Fibroblast of skin of scalp (primary cell): ENCODE measurements at regions not wholly inside any gene's neighbourhood (a gene's known extent, or its start where the extent isn't known, plus 50 kb on each side); places are given as distances from the start of the nearest gene placed in this dataset.
A peak's percentile ranks its signal among the peaks of the same experiment; 100 is the strongest.

Source experiments
- DNase-seq: peaks from one replicate; pipeline ENCODE4 v3.0.0-alpha.2; 2013

GRCh38 chr10:78727728-78728127, 341.0 kb upstream of the ZMIZ1 start:
- no peak for DNase-seq

GRCh38 chr10:78728176-78728575, 340.6 kb upstream of the ZMIZ1 start:
- DNase-seq, result no peak

DNA sequence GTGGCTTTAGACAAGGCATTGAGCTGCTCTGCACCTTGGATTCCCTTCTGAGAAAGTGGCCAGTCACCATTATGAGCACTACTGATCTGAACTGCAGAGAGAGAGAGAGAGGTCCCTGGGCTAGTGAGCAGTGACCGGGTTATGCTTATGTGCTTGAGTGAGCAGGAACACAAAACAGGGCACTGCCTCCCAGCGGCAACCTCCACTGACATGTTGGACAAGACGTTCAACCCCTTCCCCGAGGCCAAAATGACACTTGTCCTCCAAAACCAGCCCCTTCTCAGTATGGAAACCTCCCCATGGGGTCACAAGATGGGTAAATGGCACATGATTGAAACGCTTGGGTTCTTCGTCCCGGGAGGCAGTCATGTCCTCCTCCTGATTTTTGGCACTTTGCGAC, 339.4 kb upstream of the ZMIZ1 start:
- no peak for DNase-seq

- no peak for DNase-seq
Measured at GRCh38 chr10:78729800-78730199, 339.0 kb upstream of the ZMIZ1 start.

DNA sequence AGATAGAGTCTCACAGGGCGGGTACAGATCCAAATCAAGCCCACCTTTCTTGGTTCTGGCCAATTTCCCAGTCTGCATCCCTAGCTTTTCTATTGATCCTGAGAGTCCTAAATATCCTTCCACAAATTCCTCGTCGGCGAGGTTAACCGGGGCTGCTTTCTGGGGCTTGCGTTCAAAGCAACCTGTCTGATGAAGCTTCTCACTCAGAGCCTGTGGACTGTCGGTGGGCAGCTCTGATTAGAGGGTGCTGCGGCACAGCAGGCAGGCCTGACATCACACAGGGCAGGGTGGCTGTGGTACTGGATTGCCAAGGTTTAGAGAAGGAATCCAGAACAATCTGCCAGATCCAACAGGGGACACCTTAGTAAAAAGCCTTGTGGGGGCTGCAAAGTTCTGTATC, 338.0 kb upstream of the ZMIZ1 start:
- no peak for DNase-seq

GRCh38 chr10:78731675-78732074, 337.1 kb upstream of the ZMIZ1 start:
- DNase-seq, result no peak

DNA sequence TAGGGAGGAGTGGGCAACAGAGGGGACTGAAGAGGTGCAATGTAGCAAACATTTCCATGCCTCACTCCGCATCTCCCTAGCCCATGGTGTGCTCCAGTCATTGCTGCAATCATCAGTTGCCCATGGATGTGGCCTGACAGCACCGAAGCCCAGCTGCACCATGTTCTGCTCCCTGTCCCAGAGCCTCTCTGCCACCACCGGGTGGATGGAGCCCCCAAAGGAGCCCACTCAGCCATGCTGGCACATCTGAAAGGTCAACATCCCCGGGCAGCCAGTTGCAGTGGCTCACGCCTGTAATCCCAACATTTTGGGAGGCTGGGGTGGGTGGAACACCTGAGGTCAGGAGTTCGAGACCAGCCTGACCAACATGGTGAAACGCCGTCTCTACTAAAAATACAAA, 336.4 kb upstream of the ZMIZ1 start:
- no peak for DNase-seq

DNA sequence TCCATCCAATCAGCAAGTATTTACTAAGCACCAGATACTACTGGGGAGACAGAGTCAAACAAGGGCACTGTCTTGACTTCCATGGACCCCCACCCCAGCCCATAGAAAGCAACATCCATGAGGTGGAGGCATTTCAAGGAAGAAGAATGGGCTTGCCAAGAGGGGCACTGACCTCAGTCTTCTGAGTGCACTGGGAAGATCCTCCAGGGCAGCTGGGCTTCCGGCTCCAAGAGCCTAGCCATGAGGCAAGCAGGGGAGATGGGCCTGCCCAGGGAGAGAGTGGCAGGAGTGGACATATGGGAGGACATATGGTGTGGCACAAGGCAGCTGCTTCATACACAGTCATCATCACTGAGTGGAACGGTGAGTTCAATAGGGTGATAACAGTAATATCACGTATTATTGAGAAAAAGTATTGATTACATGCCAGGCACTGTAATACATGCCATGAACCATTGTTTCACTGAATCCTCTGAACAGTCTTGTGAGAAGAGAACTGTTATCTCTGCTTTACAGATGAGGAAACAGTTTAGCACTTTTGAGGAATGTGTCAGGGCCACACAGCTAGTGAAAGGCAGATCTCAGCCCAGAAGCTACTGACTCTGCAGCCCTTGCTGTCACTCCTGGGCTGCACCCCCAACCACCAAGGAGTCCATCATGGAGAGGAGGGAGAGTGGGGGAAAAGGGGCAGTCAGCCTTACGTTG, 331.7 kb upstream of the ZMIZ1 start:
- no peak for DNase-seq

GRCh38 chr10:78737883-78738856, 330.6 kb upstream of the ZMIZ1 start:
- no peak for DNase-seq

GRCh38 chr10:78738861-78739260, 329.9 kb upstream of the ZMIZ1 start:
- DNase-seq, result no peak

DNA sequence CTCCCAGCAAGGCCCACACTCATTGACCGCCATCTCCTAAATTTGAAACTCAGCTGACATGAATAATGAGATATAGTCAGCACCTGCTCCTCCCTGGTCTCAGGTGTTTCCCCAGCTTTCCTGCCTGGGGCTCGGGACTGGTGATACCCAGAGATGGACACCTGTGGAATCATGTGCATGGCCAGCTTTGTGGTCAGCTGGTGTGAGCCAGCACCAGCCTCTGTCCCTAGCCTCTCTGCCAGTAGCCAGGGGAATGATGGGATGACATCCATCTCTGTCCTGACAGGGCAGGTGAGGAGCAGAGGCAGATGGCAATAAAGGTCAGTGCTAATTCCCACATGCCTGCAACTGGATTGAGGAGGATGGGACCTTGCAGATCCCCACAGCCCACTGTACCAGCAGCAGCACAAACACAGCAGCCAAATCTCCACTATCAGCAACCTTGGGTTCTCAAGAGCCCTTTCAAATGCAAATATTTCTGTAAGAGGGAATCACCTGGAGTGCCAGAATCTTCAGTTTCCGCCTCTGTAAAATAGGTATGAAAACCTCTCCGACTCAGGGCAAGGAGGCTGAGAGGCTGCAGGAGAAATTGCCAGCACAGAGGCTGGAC, 329.2 kb upstream of the ZMIZ1 start:
- no peak for DNase-seq

GRCh38 chr10:78740976-78741915, 327.5 kb upstream of the ZMIZ1 start:
- DNase-seq, result peak; percentile 58

DNA sequence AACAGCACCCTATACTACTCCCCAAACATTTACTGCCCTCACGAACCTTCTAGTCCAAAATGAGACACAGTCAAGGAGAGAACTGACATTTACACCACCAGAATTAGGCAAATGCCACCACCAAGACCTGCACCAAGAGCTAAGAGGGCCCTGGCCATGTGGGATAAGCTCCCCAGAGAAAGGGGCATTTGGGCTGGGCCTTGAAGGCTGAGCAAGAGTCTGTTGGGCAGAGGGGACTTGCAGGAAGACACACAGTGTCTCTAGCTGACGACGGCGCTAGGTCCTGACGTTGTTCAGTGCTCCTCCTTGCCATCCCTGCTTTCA, 326.4 kb upstream of the ZMIZ1 start:
- DNase-seq, result no peak

- DNase-seq, result no peak
Measured at GRCh38 chr10:78742730-78743615, 325.8 kb upstream of the ZMIZ1 start.

GRCh38 chr10:78744056-78744455, 324.7 kb upstream of the ZMIZ1 start:
- no peak for DNase-seq

DNA sequence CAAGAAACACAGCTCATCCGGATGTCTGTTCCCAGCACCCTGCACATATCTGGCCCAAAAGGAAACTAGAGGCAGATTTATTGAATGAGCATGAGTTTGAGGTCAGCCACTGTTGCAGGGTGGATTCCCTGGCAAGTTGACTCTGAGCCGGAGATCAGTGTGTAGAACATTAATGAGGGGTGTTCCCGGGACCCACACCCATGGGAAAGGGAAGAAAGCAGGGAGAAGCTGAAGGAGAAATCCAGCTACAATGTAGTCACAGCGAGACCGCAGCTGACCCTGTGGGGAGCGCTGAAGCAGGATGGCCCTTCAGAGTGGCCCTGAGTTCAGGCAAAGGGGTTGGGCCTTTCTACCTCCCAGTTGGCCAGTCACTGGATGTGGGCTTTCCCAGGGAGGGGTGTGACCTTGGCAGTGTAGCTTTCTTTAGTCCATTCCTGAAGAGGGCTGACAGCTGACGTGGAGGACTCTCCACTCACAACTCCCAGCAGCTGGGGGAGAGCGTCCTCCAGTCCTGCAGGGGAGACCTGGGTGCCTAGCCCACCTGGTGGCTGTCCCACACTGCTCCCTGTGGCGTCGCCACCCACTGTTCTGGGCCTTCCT, 324.2 kb upstream of the ZMIZ1 start:
- DNase-seq, result no peak

GRCh38 chr10:78745441-78745840, 323.3 kb upstream of the ZMIZ1 start:
- no peak for DNase-seq

DNA sequence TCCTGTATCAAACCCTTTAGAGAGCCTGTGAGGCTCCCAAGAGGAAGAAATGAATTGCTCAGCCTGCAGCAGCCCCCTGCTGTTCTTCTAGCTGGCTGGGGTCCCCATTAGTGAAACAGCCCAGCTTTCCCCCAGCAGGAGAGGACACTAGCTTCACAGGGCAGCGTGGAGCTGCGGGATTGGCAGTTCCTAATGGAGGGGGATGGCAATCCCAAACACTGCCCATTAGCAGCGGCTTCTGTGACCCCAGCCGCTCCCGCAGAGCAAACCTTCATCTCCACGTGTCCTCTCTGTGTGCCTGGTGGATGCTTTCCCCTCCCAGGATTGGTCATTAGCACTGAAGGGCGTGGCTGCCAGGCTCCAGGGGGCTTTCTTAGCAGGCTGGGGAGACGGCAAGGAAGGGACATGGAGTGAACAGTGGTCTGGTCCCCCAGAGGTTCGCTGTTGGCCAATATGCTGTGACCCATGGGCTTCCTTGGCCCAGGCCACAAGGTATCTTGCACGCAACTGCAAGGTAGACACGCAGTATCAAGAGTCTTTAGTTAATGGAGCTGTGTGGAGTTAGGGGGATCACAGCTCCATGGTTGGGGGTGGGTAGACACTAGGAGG, 322.5 kb upstream of the ZMIZ1 start:
- no peak for DNase-seq

GRCh38 chr10:78747401-78748234, 321.1 kb upstream of the ZMIZ1 start:
- no peak for DNase-seq

DNA sequence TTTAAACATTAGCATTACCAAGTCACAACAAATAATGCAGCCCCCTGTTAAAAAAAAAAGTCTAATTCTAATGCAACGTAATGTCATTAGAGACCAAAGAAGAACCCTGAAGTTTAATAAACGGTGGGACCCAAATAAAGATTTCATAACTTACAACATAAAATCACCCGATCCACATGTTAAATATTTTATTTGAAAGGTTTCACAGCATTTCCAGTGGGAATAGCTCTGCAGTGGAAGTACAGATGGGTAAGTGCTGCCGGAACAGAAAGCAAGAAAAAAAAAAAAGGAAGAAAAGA, 320.6 kb upstream of the ZMIZ1 start:
- DNase-seq, result no peak
